ENCODE measurements at regions not wholly inside any gene's neighbourhood (a gene's known extent, or its start where the extent isn't known, plus 50 kb on each side); places are given as distances from the start of the nearest gene placed in this dataset.

DNA sequence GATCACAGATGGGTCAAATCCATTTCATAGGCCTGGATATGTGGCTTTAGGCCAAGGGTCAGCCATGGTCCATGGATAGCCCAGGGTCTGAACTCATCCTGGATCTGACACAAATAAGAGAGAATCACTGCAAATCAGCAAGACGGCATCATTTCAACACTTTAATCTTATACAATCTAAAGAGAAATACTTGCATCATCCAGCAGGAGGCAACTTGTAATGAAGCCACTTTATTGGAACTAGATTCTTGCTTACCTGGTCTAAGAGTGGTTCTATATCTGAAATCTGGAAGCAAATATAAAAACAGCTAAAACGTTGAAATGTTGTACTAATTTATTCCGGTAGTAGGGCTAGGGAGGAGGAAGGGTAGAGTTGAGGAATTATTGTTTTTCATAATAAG is 870.1 kb downstream of the JRKL start:
- Mint-ChIP-seq H3K36me3 (ENCODE audit: low read depth) (no peaks in the 10 kb centered on the region), H3K27ac (no peak overlapping the region), H3K9me3 (peaks cover 2% of the 10 kb centered on the region), H3K4me3 (no peak overlapping the region), H3K4me1 (no peaks in the 10 kb centered on the region), H3K27me3 (no peaks in the 10 kb centered on the region)
- DNase-seq = no peak
- POLR2A ChIA-PET = no interaction called here
- CTCF ChIA-PET = interaction anchor here (0.6 kb wide), 1 partner anchor 94 kb away, joined by 3 read pairs; no protein-coding TSS in a partner anchor

DNA sequence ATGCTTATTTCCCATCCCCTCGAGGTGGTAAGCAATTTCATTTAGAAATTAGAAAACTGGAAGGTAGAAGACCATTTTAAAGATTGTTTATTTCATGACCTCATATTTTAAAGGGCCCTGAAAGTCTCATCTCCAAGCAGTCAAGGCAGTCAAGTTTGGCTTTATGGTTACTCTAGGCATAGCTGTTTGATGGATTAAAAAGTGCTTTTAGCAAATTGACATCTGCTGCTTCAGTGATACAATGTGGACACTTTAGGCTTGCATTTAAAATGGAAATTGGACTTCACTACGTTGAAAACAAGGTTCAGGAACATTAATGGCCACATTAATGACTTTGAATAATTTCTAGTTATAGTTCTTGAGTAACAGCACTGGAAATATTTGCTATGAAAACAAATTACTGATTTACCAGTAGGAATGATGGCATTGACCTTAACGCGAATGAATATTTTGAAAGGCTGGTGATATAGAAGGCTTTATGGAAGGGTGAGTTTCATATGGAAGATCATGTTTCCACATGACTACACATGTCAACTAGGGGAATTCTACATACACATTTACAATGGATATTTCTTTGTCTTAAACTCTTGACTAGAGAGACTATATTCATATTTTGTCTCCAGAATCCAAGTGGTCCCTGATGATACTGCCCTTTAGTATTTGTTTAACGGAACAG is 873.5 kb downstream of the JRKL start:
- H3K4me1 Mint-ChIP-seq = no peaks in the 10 kb centered on the region
- H3K27me3 Mint-ChIP-seq = no peaks in the 10 kb centered on the region
- H3K36me3 Mint-ChIP-seq (ENCODE audit: low read depth) = no peaks in the 10 kb centered on the region
- ChIA-PET POLR2A (no interaction called here), CTCF (no interaction called here)
- no peak overlapping the region for H3K27ac Mint-ChIP-seq
- DNase-seq = no peak
- H3K9me3 Mint-ChIP-seq = peaks cover 2% of the 10 kb centered on the region
- H3K4me3 Mint-ChIP-seq = no peak overlapping the region

DNA sequence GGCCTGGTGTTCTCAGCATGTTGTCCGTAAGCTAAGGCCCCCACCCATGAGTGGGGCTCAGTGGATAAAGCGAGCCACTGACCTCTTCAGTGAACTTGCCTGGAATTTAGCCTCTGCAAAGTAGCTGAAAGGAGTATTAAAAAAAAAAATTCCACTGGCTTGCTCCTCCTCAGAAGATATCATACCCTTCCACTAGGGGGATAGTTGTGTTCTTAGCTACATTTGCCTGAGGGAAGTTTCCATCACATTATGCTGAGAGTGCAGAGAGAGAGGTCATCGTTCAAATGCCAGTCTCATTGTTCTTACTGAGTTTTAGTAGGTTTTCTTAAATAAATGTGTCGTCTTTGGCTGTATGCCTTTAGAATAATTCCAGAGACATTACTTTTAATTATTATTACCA is 879.7 kb downstream of the JRKL start:
- no peaks in the 10 kb centered on the region for H3K4me1 Mint-ChIP-seq
- no peaks in the 10 kb centered on the region for H3K36me3 Mint-ChIP-seq (ENCODE audit: low read depth)
- no peak overlapping the region for H3K27ac Mint-ChIP-seq
- CTCF ChIA-PET = no interaction called here
- peaks cover 6% of the 10 kb centered on the region for H3K9me3 Mint-ChIP-seq
- H3K27me3 Mint-ChIP-seq = no peaks in the 10 kb centered on the region
- POLR2A ChIA-PET = no interaction called here
- no peak for DNase-seq
- no peak overlapping the region for H3K4me3 Mint-ChIP-seq

DNA sequence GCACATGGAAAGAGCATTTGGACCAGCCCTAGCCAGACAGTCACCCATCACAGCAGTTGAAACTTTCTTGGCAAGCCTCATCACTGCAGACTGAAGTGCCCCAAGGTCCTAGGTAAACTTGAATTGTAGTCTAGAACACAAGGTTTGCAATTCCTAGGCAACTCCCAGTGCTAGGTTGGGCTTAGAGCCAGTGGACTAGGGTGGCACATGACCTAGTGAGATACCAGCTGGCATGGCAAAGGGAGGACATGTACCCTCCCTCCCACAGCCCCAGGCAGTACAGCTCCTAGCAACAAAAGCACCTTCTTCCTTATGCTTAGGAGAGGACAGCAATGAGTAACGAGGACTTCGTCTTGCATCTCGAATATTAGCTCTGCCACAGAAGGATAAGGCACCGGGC is 889.5 kb downstream of the JRKL start:
- Mint-ChIP-seq H3K27me3 (no peaks in the 10 kb centered on the region), H3K4me3 (no peak overlapping the region), H3K27ac (no peak overlapping the region), H3K4me1 (no peaks in the 10 kb centered on the region), H3K36me3 (ENCODE audit: low read depth) (no peaks in the 10 kb centered on the region), H3K9me3 (peaks cover 13% of the 10 kb centered on the region)
- CTCF ChIA-PET = no interaction called here
- no peak for DNase-seq
- POLR2A ChIA-PET = no interaction called here

DNA sequence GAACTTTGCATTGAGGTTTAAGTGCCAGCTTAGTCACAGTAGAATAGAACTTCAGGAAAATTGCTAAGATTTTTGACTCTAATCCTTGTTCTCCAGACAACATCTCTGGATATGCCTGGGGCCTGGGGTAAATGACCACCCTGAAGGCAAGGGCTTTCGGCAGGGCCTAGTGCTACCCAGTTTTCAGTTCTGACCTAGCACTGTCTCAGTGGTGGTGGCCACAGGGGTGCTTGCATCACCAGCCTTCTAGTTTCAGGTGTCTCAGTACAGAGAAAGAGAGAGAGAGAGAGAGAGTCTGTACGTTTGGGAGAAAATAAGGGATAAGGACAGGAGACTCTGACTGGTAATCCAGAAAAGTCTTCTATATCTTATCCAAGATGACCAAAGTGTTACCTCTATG is 890.5 kb downstream of the JRKL start:
- no peaks in the 10 kb centered on the region for H3K4me1 Mint-ChIP-seq
- H3K36me3 Mint-ChIP-seq (ENCODE audit: low read depth) = no peaks in the 10 kb centered on the region
- POLR2A ChIA-PET = no interaction called here
- H3K9me3 Mint-ChIP-seq = peaks cover 8% of the 10 kb centered on the region
- DNase-seq = no peak
- CTCF ChIA-PET = no interaction called here
- no peaks in the 10 kb centered on the region for H3K27me3 Mint-ChIP-seq
- H3K27ac Mint-ChIP-seq = no peak overlapping the region
- H3K4me3 Mint-ChIP-seq = no peak overlapping the region

DNA sequence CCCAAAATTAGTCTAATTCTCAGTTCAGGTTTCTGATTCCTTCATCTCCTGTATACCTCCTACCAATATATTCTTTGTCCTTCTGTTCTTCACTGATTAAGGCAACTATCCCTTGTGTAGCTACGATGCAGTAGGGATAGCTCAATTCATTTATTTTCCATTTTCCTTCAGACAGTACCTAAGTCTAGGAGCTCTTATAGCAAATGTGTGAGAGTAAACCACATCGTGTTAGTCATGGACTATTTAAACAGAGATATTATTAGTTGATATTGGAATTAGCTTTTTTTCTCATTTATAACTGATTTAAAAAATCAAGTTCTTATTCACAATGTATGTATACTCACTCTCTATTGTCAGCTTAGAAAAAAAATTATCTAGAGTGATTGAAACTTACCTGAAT is 900.0 kb downstream of the JRKL start:
- no peak for DNase-seq
- POLR2A ChIA-PET = no interaction called here
- CTCF ChIA-PET = no interaction called here
- Mint-ChIP-seq H3K27ac (no peak overlapping the region), H3K36me3 (ENCODE audit: low read depth) (no peaks in the 10 kb centered on the region), H3K9me3 (no peaks in the 10 kb centered on the region), H3K4me3 (no peak overlapping the region), H3K4me1 (no peaks in the 10 kb centered on the region), H3K27me3 (no peaks in the 10 kb centered on the region)

DNA sequence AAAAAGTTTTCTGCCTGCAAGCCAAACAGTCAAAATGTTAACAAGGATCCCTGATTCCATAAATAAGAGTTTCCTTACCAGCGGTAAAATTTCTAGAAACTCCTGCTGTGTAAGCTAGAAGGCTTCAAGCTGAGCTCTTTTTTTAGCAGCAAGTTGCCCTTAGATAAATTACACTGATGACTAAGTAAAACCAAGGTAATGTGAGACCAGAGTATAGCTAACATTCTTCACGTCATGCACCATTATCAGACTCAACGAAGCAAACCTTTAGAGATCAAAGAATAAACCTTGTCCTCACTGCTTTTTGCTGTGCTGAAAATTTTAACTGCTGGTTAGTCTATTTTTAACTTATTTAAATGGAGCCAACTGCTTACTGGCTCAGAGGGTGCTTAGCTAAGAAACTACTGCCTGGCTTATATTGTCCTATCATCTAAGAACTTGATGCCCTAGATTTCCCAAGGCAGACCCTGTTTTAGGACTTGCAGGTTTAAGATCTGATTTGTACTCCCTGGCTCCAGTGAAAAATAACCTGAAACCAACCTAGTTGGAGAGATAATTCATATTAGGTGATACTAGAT is 900.7 kb downstream of the JRKL start:
- Mint-ChIP-seq H3K27ac (no peak overlapping the region), H3K27me3 (no peaks in the 10 kb centered on the region), H3K9me3 (no peaks in the 10 kb centered on the region), H3K4me1 (no peaks in the 10 kb centered on the region), H3K4me3 (no peak overlapping the region), H3K36me3 (ENCODE audit: low read depth) (no peaks in the 10 kb centered on the region)
- DNase-seq = no peak
- ChIA-PET POLR2A (no interaction called here), CTCF (no interaction called here)

DNA sequence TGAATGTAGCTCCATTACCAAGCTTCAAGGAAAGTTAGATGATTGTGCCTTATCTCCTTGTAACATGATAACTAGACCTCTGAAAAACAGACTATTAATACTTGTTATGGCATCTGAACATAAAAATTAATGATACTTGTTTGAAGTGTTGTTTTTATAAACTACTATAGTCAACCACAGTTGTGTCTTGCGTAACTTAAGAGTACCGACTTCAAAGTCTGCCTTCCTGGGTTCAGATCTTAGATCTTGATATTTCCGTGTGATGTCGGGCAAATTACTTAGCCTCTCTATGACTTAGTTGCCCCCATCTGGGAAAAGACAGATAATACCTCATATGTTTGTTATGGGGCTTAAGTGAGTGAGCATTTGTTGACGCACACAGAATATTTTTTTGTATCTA is 906.5 kb downstream of the JRKL start:
- no peak overlapping the region for H3K4me3 Mint-ChIP-seq
- H3K36me3 Mint-ChIP-seq (ENCODE audit: low read depth) = no peaks in the 10 kb centered on the region
- H3K27me3 Mint-ChIP-seq = no peaks in the 10 kb centered on the region
- no peak overlapping the region for H3K27ac Mint-ChIP-seq
- no peaks in the 10 kb centered on the region for H3K4me1 Mint-ChIP-seq
- ChIA-PET CTCF (no interaction called here), POLR2A (no interaction called here)
- no peaks in the 10 kb centered on the region for H3K9me3 Mint-ChIP-seq
- DNase-seq = no peak

DNA sequence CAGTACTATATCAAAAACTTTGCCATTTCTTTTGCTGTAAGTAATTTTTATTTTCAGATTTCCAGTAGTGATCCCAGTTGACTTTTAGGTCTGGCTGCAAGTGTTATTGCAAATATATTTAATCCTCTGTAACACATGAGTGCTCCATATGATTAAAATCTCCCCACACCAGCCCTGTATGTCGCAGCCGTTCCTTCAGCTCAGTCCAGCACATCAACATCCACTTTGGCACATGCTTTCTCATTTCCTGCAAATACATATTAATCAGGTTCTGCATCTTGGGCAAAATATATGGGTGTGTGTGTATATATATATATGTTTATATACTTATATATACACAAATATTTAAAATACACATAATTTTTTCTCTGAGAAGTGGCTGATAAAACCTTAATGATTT is 919.5 kb downstream of the JRKL start:
- POLR2A ChIA-PET = no interaction called here
- Mint-ChIP-seq H3K4me3 (no peak overlapping the region), H3K36me3 (ENCODE audit: low read depth) (no peaks in the 10 kb centered on the region), H3K27me3 (no peaks in the 10 kb centered on the region), H3K27ac (no peak overlapping the region), H3K4me1 (no peaks in the 10 kb centered on the region), H3K9me3 (peaks cover 7% of the 10 kb centered on the region)
- CTCF ChIA-PET = no interaction called here
- DNase-seq = no peak

DNA sequence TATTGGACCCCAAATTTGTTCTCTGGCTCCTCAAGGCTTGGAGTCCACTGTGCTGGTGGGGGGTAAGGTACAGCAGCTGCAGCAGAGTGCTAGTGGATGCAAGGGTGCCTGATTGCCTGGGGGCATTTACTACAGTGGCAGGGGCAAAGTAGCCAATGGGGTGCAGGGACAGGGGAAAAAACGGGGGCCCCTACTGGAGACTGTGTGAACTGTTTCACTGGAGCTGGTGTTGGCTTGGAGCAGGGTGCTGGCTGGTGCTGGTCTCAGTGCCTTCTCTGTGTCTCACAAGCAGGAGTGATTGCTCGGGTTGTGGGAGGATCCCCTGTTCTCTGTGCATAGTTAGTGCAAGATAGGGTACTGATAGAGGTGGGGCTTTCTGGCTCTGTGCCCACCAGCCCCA is 935.9 kb downstream of the JRKL start:
- H3K4me1 Mint-ChIP-seq = no peaks in the 10 kb centered on the region
- H3K27me3 Mint-ChIP-seq = no peaks in the 10 kb centered on the region
- H3K4me3 Mint-ChIP-seq = no peak overlapping the region
- CTCF ChIA-PET = no interaction called here
- no peak overlapping the region for H3K27ac Mint-ChIP-seq
- peaks cover 16% of the 10 kb centered on the region for H3K9me3 Mint-ChIP-seq
- no peaks in the 10 kb centered on the region for H3K36me3 Mint-ChIP-seq (ENCODE audit: low read depth)
- no peak for DNase-seq
- POLR2A ChIA-PET = no interaction called here

DNA sequence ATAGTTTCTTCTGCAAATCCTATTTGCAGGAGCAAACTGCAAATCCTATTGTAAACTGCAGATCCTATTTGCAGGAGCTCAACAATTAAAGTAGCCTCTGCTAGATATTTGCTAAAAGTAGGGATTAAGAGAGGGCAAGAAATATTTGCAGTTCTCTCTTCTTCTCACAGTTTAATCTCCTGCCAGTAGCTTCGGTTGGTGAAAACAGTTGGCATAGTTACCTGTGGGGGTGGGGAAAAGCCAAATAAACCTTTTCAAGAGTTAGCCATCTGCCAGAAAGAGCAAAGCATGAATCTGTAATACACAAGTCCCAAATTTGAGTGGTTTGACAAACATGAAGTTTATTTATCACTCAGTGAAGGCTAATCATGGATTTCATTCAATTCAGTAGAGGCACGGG is 942.5 kb downstream of the JRKL start:
- no peaks in the 10 kb centered on the region for H3K4me1 Mint-ChIP-seq
- H3K36me3 Mint-ChIP-seq (ENCODE audit: low read depth) = no peaks in the 10 kb centered on the region
- ChIA-PET CTCF (no interaction called here), POLR2A (no interaction called here)
- no peaks in the 10 kb centered on the region for H3K9me3 Mint-ChIP-seq
- H3K27me3 Mint-ChIP-seq = no peaks in the 10 kb centered on the region
- H3K4me3 Mint-ChIP-seq = no peak overlapping the region
- DNase-seq = no peak
- H3K27ac Mint-ChIP-seq = no peak overlapping the region

DNA sequence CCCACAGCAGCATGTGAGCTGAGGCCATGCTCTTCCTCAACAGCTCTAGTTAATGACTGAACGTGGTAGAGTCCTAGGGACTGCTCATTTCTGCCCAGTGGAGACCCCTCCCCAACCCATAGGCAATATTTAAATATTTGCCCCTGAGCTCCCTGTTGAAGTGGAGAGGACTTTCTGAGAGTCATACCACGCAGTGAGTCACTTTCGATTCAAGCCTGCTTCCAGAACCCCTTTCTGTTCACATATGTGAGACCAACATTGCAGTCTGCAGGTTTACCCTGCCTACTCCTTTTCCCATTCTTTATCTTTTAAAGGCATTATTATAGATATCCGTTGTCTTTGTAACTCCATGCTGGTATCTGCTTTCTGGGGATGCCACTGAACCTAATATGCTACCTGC is 946.3 kb downstream of the JRKL start:
- Mint-ChIP-seq H3K4me1 (no peaks in the 10 kb centered on the region), H3K36me3 (ENCODE audit: low read depth) (no peaks in the 10 kb centered on the region), H3K27me3 (no peaks in the 10 kb centered on the region), H3K4me3 (no peak overlapping the region), H3K9me3 (no peaks in the 10 kb centered on the region), H3K27ac (no peak overlapping the region)
- CTCF ChIA-PET = no interaction called here
- DNase-seq = no peak
- POLR2A ChIA-PET = no interaction called here

DNA sequence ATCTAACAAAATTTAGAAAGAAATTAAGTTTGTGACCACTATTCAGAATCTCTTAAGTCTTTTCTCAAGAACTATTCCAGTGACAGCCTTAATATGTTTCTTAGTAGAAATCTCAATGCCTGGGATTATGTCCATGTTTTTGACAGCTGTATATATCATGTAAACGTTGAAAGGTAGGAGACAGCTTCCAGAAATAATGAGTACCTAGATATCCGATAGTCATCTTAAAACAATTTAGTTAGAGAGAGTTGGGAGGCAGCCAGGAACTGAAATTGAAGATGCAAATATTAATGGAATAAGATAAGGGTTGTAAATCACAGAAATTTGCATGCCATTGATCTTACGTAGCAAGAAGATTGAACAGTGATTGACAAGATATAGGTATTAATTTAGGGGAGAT is 955.2 kb downstream of the JRKL start:
- no peaks in the 10 kb centered on the region for H3K27me3 Mint-ChIP-seq
- DNase-seq = no peak
- no peaks in the 10 kb centered on the region for H3K36me3 Mint-ChIP-seq (ENCODE audit: low read depth)
- POLR2A ChIA-PET = no interaction called here
- CTCF ChIA-PET = no interaction called here
- H3K27ac Mint-ChIP-seq = no peak overlapping the region
- H3K9me3 Mint-ChIP-seq = no peaks in the 10 kb centered on the region
- H3K4me1 Mint-ChIP-seq = no peaks in the 10 kb centered on the region
- H3K4me3 Mint-ChIP-seq = no peak overlapping the region

DNA sequence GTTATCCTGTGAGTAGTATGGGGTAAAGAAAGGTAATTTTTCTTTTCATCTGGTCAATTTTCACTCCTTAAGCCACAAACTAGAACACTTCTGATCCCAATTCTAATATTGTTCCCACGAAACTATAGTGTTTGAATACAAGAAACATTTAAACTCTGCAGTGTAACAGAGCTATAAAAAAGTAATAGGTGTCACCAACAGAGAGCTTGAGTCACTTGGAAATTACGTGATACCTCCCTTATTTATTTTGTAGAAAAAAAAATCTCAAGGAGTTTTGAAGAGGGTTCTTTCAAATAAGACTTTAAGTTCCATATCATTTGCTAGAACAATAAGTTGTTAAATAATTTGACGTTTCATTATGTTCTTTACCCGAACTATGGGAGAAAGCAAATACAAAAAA is 959.4 kb downstream of the JRKL start:
- H3K9me3 Mint-ChIP-seq = no peaks in the 10 kb centered on the region
- ChIA-PET POLR2A (no interaction called here), CTCF (no interaction called here)
- no peak overlapping the region for H3K4me3 Mint-ChIP-seq
- no peaks in the 10 kb centered on the region for H3K27me3 Mint-ChIP-seq
- DNase-seq = no peak
- no peaks in the 10 kb centered on the region for H3K36me3 Mint-ChIP-seq (ENCODE audit: low read depth)
- no peaks in the 10 kb centered on the region for H3K4me1 Mint-ChIP-seq
- no peak overlapping the region for H3K27ac Mint-ChIP-seq

Measured in activated CD4-positive, alpha-beta T cell treated with anti-CD3 and anti-CD28 coated beads, Interleukin-2, amount 10 ng/mL, durations not matched to agents 7 days and 5 days (primary cell).